ENCODE measurements at regions not wholly inside any gene's neighbourhood (a gene's known extent, or its start where the extent isn't known, plus 50 kb on each side); places are given as distances from the start of the nearest gene placed in this dataset.

GRCh38 chr6:81552644-81553043 lies 199.8 kb downstream of the TENT5A start:
- no peak for TF ChIP-seq CTCF (IDR thresholded peaks at IDR 0.05; ENCODE audit: low read depth, low read length)
- TF ChIP-seq MYC (IDR thresholded peaks at IDR 0.05; ENCODE audit: low read depth, low read length) = no peak
- no peak for TF ChIP-seq POLR2A (IDR thresholded peaks at IDR 0.05; ENCODE audit: extremely low read depth, insufficient read length)
- no peak for TF ChIP-seq MAX (IDR thresholded peaks at IDR 0.05; ENCODE audit: low read depth, low read length)

All from NB4 (cell line).